ENCODE measurements at regions not wholly inside any gene's neighbourhood (a gene's known extent, or its start where the extent isn't known, plus 50 kb on each side); places are given as distances from the start of the nearest gene placed in this dataset.
"Not testable (repeated sequence)": the region's sequence is repeated elsewhere in the genome, so short reads cannot be mapped to it uniquely, and the experiment has no call there.

GRCh38 chr4:28831867-28832266 is 1888.3 kb upstream of the PCDH7 start:
- DNase-seq (ENCODE audit: low read depth in 4 of 4, low spot score in 3 of 4): no peak

GRCh38 chr4:28832444-28832843 is 1887.7 kb upstream of the PCDH7 start:
- DNase-seq (ENCODE audit: low read depth in 4 of 4, low spot score in 3 of 4): no peak

GRCh38 chr4:28834120-28834519 is 1886.0 kb upstream of the PCDH7 start:
- DNase-seq (ENCODE audit: low read depth in 4 of 4, low spot score in 3 of 4): no peak

- DNase-seq (ENCODE audit: low read depth in 4 of 4, low spot score in 3 of 4): no peak
Observed at GRCh38 chr4:28835501-28835900, 1884.7 kb upstream of the PCDH7 start.

GRCh38 chr4:28842271-28842670 is 1877.9 kb upstream of the PCDH7 start:
- no peak for DNase-seq (ENCODE audit: low read depth in 4 of 4, low spot score in 3 of 4)

GRCh38 chr4:28845158-28845557 is 1875.0 kb upstream of the PCDH7 start:
- no peak for DNase-seq (ENCODE audit: low read depth in 4 of 4, low spot score in 3 of 4)

GRCh38 chr4:28857028-28857427 is 1863.1 kb upstream of the PCDH7 start:
- DNase-seq (ENCODE audit: low read depth in 4 of 4, low spot score in 3 of 4): not testable (repeated sequence)

GRCh38 chr4:28868841-28869240 is 1851.3 kb upstream of the PCDH7 start:
- no peak for DNase-seq (ENCODE audit: low read depth in 4 of 4, low spot score in 3 of 4)

GRCh38 chr4:28879178-28879577 is 1841.0 kb upstream of the PCDH7 start:
- no peak for DNase-seq (ENCODE audit: low read depth in 4 of 4, low spot score in 3 of 4)

- no peak for DNase-seq (ENCODE audit: low read depth in 4 of 4, low spot score in 3 of 4)
Observed at GRCh38 chr4:28879900-28880299, 1840.3 kb upstream of the PCDH7 start.

- no peak for DNase-seq (ENCODE audit: low read depth in 4 of 4, low spot score in 3 of 4)
Observed at GRCh38 chr4:28883211-28883610, 1837.0 kb upstream of the PCDH7 start.

GRCh38 chr4:28886934-28887333 is 1833.2 kb upstream of the PCDH7 start:
- no peak for DNase-seq (ENCODE audit: low read depth in 4 of 4, low spot score in 3 of 4)

GRCh38 chr4:28890949-28891775 is 1829.0 kb upstream of the PCDH7 start:
- no peak for DNase-seq (ENCODE audit: low read depth in 4 of 4, low spot score in 3 of 4)

GRCh38 chr4:28913466-28913865 is 1806.7 kb upstream of the PCDH7 start:
- DNase-seq (ENCODE audit: low read depth in 4 of 4, low spot score in 3 of 4): no peak

- no peak for DNase-seq (ENCODE audit: low read depth in 4 of 4, low spot score in 3 of 4)
Observed at GRCh38 chr4:28916585-28916984, 1803.6 kb upstream of the PCDH7 start.

GRCh38 chr4:28918871-28919270 is 1801.3 kb upstream of the PCDH7 start:
- DNase-seq (ENCODE audit: low read depth in 4 of 4, low spot score in 3 of 4): no peak

GRCh38 chr4:28921886-28922285 is 1798.3 kb upstream of the PCDH7 start:
- DNase-seq (ENCODE audit: low read depth in 4 of 4, low spot score in 3 of 4): no peak

GRCh38 chr4:28926156-28926555 is 1794.0 kb upstream of the PCDH7 start:
- DNase-seq (ENCODE audit: low read depth in 4 of 4, low spot score in 3 of 4): no peak

- no peak for DNase-seq (ENCODE audit: low read depth in 4 of 4, low spot score in 3 of 4)
Observed at GRCh38 chr4:28942631-28943030, 1777.5 kb upstream of the PCDH7 start.

GRCh38 chr4:28947374-28947773 is 1772.8 kb upstream of the PCDH7 start:
- no peak for DNase-seq (ENCODE audit: low read depth in 4 of 4, low spot score in 3 of 4)

GRCh38 chr4:28948501-28948900 is 1771.7 kb upstream of the PCDH7 start:
- no peak for DNase-seq (ENCODE audit: low read depth in 4 of 4, low spot score in 3 of 4)

GRCh38 chr4:28966982-28967381 is 1753.2 kb upstream of the PCDH7 start:
- no peak for DNase-seq (ENCODE audit: low read depth in 4 of 4, low spot score in 3 of 4)
